Activated CD4-positive, alpha-beta T cell treated with anti-CD3 and anti-CD28 coated beads, Interleukin-2, amount 10 ng/mL, durations not matched to agents 24 days and 14 days (primary cell): ENCODE measurements at regions not wholly inside any gene's neighbourhood (a gene's known extent, or its start where the extent isn't known, plus 50 kb on each side); places are given as distances from the start of the nearest gene placed in this dataset.
"Not testable (repeated sequence)": the region's sequence is repeated elsewhere in the genome, so short reads cannot be mapped to it uniquely, and the experiment has no call there.

Experiments
- DNase-seq: peaks from one replicate; pipeline ENCODE4 v3.0.0; 2022
- H3K27ac Mint-ChIP-seq: one replicate; pipeline ENCODE4 v1.8.0; 2022; ENCODE audit warnings: mild to moderate bottlenecking, mixed read lengths
- H3K27me3 Mint-ChIP-seq: one replicate; pipeline ENCODE4 v1.8.0; 2022; ENCODE audit warnings: mixed read lengths
- H3K36me3 Mint-ChIP-seq: one replicate; pipeline ENCODE4 v1.8.0; 2022; ENCODE audit warnings: low read depth, mild to moderate bottlenecking, mixed read lengths
- H3K4me1 Mint-ChIP-seq: one replicate; pipeline ENCODE4 v1.8.0; 2021; ENCODE audit warnings: mixed read lengths
- H3K4me3 Mint-ChIP-seq: one replicate; pipeline ENCODE4 v1.8.0; 2022; ENCODE audit warnings: mild to moderate bottlenecking, moderate library complexity, mixed read lengths
- H3K9me3 Mint-ChIP-seq: one replicate; pipeline ENCODE4 v1.8.0; 2021; ENCODE audit warnings: mixed read lengths
- intact Hi-C: fragments of 100-400 bp; cut with micrococcal nuclease; formaldehyde crosslinking; loops from one replicate; pipeline ENCODE4 v1.15.1; 2023

DNA sequence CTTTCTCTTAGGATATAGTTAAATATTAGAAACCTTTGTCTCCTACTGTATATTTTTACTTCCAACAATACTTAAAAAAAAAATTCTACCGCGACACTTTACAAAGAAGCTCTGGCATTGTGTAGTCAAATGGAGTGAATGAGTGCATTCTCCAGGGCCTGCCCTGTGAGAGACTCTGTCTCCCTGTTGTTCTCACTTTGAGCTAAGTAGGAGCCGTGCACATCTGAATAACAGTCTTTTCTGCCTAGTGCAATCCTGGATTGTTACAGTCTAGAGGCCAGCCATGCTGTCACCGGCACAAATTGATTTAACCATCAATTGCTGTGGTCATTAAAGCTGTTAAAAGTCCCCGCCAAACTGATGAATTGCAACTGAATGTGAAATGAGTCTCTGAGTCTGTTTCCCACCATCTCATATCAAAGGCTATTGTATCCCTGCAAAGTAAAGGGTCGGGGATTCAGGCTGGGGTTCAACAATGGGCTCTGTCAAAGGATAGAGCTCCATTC, 156.0 kb downstream of the RFPL4B start:
- intact Hi-C loops, result no loop called here
- H3K36me3 Mint-ChIP-seq, result no peaks in the 10 kb centered on the region
- no peaks in the 10 kb centered on the region for H3K27me3 Mint-ChIP-seq
- no peak overlapping the region for H3K4me3 Mint-ChIP-seq
- H3K9me3 Mint-ChIP-seq, result no peaks in the 10 kb centered on the region
- no peak for DNase-seq
- H3K4me1 Mint-ChIP-seq, result no peaks in the 10 kb centered on the region
- no peak overlapping the region for H3K27ac Mint-ChIP-seq

DNA sequence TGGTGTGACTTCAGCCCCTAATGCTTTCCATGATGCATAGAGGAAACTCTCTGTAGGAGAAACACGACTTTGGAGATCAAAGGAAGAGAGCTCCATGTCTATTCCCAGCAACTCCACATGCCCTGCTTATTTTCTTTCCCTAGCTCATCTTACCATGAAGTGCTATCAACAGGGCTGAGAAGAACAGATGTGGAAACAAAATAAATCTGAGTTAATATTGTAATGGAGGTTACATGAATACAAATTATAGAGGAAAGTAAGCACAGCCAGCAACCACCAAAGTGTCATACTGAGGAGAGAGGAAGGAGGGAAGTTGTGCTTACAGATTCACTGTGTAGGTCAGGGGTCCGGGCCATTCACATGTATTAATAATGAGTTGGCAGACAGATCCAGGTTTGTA, 157.5 kb downstream of the RFPL4B start:
- Mint-ChIP-seq H3K27me3 (no peaks in the 10 kb centered on the region), H3K9me3 (no peaks in the 10 kb centered on the region), H3K27ac (no peak overlapping the region), H3K4me3 (no peak overlapping the region), H3K4me1 (no peaks in the 10 kb centered on the region), H3K36me3 (no peaks in the 10 kb centered on the region)
- no peak for DNase-seq
- intact Hi-C loops, result no loop called here

- Mint-ChIP-seq H3K27me3 (no peaks in the 10 kb centered on the region), H3K27ac (no peak overlapping the region), H3K4me1 (no peaks in the 10 kb centered on the region), H3K36me3 (no peaks in the 10 kb centered on the region), H3K4me3 (no peak overlapping the region), H3K9me3 (no peaks in the 10 kb centered on the region)
- intact Hi-C loops, result no loop called here
- DNase-seq, result no peak
Observed at GRCh38 chr6:112511441-112511840, 164.3 kb downstream of the RFPL4B start.

DNA sequence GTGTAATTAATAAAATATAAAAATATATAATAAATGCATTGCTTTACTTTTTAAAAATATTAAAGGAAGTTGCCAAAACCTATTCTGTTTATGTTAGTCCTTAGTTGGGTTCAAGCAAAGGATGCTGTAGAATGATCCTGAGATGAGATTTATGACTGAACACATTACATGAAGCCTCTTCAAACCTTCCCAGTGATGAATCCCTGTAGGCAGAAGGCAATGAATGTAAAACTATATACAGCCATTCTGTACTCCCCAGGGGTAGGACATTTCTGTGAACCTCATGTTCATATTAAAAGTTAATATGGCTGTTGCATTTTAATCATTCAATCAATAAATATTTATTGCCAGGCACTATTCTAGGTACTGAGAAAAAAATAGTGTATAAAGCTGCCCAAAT, 166.0 kb downstream of the RFPL4B start:
- intact Hi-C loops, result no loop called here
- no peak overlapping the region for H3K4me3 Mint-ChIP-seq

GRCh38 chr6:112522587-112522986, 175.5 kb downstream of the RFPL4B start:
- Mint-ChIP-seq H3K4me3 (no peak overlapping the region), H3K4me1 (no peaks in the 10 kb centered on the region), H3K36me3 (no peaks in the 10 kb centered on the region), H3K27ac (no peak overlapping the region), H3K9me3 (no peaks in the 10 kb centered on the region), H3K27me3 (no peaks in the 10 kb centered on the region)
- intact Hi-C loops, result no loop called here
- DNase-seq, result no peak

More for the DNA sequence above, 166.0 kb downstream of the RFPL4B start:
- Mint-ChIP-seq H3K36me3 (no peaks in the 10 kb centered on the region), H3K27ac (no peak overlapping the region), H3K27me3 (no peaks in the 10 kb centered on the region), H3K4me1 (no peaks in the 10 kb centered on the region), H3K9me3 (no peaks in the 10 kb centered on the region)
- no peak for DNase-seq

DNA sequence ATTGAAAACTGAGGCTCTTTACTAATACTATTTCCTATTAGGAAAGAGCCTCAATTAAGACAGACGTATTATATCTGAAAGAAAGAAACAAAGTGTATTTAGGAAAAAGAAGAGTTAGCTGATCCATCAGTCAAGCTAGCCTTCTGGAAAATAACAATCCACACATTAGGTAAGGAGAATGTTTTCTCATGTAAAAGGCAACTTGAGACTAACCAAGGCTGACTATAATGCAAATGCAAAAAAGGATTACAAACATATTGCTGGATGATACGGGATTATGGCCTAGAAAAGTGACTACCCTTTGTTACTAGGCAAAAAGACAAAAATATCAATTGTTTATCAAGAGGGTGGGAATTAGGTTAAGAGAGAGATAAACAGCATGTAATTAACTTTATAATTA, 176.9 kb downstream of the RFPL4B start:
- H3K27me3 Mint-ChIP-seq, result no peaks in the 10 kb centered on the region
- H3K9me3 Mint-ChIP-seq, result no peaks in the 10 kb centered on the region
- no peak for DNase-seq
- intact Hi-C loops, result no loop called here
- no peak overlapping the region for H3K27ac Mint-ChIP-seq
- H3K36me3 Mint-ChIP-seq, result no peaks in the 10 kb centered on the region
- no peak overlapping the region for H3K4me3 Mint-ChIP-seq
- no peaks in the 10 kb centered on the region for H3K4me1 Mint-ChIP-seq

GRCh38 chr6:112525749-112526148, 178.6 kb downstream of the RFPL4B start:
- intact Hi-C loops, result no loop called here
- Mint-ChIP-seq H3K36me3 (no peaks in the 10 kb centered on the region), H3K4me3 (no peak overlapping the region), H3K4me1 (no peaks in the 10 kb centered on the region), H3K27me3 (no peaks in the 10 kb centered on the region), H3K27ac (no peak overlapping the region), H3K9me3 (no peaks in the 10 kb centered on the region)
- DNase-seq, result no peak

- no peaks in the 10 kb centered on the region for H3K36me3 Mint-ChIP-seq
- H3K27ac Mint-ChIP-seq, result no peak overlapping the region
- H3K4me3 Mint-ChIP-seq, result no peak overlapping the region
- no peak for DNase-seq
- intact Hi-C loops, result no loop called here
- H3K27me3 Mint-ChIP-seq, result no peaks in the 10 kb centered on the region
- H3K9me3 Mint-ChIP-seq, result no peaks in the 10 kb centered on the region
- no peaks in the 10 kb centered on the region for H3K4me1 Mint-ChIP-seq
Observed at GRCh38 chr6:112526594-112526993, 179.5 kb downstream of the RFPL4B start.

GRCh38 chr6:112528306-112528705, 181.2 kb downstream of the RFPL4B start:
- H3K27me3 Mint-ChIP-seq, H3K27ac Mint-ChIP-seq, H3K36me3 Mint-ChIP-seq, intact Hi-C loops, H3K4me1 Mint-ChIP-seq, DNase-seq, H3K9me3 Mint-ChIP-seq, H3K4me3 Mint-ChIP-seq: not testable (repeated sequence)

DNA sequence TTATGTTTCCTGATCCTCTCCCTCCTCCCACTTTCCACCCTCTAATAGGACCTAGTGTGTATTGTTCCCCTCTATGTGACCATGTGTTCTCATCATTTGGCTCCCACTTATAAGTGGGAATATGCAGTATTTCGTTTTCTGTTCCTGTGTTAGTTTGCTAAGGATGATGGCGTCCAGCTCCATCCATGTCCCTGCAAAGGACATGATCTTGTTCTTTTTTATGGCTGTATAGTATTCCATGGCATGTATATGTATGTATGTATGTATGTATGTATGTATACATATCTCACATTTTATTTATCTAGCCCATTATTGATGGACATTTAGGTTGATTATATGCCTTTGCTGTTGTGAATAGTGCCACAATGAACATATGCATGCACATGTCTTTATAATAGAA, 188.7 kb downstream of the RFPL4B start:
- Mint-ChIP-seq H3K27ac (no peak overlapping the region), H3K4me1 (no peaks in the 10 kb centered on the region), H3K36me3 (no peaks in the 10 kb centered on the region), H3K4me3 (no peak overlapping the region), H3K9me3 (peaks cover 3% of the 10 kb centered on the region), H3K27me3 (no peaks in the 10 kb centered on the region)
- DNase-seq, result no peak
- intact Hi-C loops, result no loop called here

GRCh38 chr6:112539355-112539754, 192.2 kb downstream of the RFPL4B start:
- H3K4me3 Mint-ChIP-seq, result no peak overlapping the region
- peaks cover 12% of the 10 kb centered on the region for H3K9me3 Mint-ChIP-seq
- intact Hi-C loops, result no loop called here
- no peaks in the 10 kb centered on the region for H3K4me1 Mint-ChIP-seq
- no peaks in the 10 kb centered on the region for H3K36me3 Mint-ChIP-seq
- no peak overlapping the region for H3K27ac Mint-ChIP-seq
- DNase-seq, result no peak
- H3K27me3 Mint-ChIP-seq, result no peaks in the 10 kb centered on the region

DNA sequence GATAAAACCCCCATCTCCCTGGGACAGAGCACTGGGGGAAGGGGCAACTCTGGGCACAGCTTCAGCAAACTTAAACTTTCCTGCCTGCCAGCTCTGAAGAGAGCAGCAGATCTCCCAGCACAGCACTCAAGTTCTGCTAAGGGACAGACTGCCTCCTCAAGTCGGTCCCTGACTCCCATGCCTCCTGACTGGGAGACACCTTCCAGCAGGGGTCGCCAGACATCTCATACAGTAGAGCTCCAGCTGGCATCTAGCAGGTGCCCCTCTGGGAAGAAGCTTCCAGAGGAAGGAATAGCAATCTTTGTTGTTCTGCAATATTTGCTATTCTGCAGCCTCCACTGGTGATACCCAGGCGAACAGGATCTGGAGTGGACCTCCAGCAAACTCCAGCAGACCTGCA, 194.7 kb downstream of the RFPL4B start:
- H3K27me3 Mint-ChIP-seq, DNase-seq, H3K4me3 Mint-ChIP-seq, H3K4me1 Mint-ChIP-seq, intact Hi-C loops, H3K9me3 Mint-ChIP-seq, H3K27ac Mint-ChIP-seq, H3K36me3 Mint-ChIP-seq: not testable (repeated sequence)

DNA sequence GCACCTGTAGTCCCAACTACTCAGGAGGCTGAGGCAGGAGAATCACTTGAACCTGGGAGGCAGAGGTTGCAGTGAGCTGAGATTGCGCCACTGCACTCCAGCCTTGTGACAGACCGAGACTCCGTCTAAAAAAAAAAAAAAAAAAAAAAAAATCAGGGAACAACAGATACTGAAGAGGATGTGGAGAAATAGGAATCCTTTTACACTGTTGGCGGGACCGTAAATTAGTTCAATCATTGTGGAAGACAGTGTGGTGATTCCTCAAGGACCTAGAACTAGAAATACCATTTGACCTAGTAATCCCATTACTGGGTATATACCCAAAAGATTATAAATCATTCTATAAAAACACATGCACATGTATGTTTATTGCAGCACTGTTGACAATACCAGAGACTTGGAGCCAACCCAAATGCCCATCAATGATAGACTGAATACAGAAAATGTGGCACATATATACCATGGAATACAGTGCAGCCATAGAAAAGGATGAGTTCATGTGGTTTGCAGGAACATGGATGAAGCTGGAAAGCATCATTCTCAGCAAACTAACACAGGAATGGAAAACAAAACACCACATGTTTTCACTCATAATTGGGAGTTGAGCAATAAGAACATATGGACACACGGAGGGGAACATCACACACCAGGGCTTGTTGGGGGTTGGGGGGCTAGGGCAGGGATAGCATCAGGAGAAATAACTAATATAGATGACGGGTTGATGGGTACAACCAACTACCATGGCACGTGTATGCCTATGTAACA, 200.4 kb downstream of the RFPL4B start:
- H3K4me1 Mint-ChIP-seq, DNase-seq, H3K4me3 Mint-ChIP-seq, H3K27ac Mint-ChIP-seq, H3K27me3 Mint-ChIP-seq, intact Hi-C loops, H3K36me3 Mint-ChIP-seq: not testable (repeated sequence)
- H3K9me3 Mint-ChIP-seq, result peaks cover 12% of the 10 kb centered on the region

DNA sequence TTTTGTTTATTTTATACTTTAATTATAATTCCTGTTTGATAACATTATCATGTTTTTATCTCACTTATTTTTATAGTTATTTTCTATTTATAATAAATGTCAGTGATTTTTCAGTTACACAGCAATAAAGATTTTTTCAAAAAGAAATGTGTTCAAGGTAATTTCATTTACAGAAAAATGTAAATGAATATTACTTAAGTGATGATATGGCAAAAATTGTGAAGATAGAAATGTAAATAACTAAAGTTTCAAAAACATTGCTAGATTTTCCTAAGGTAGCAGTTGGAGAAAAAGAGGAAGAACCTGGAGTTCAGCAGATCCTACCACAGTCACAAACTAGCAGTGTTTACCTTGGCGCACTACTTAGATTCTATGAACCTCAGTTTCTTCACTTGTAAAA, 202.6 kb downstream of the RFPL4B start:
- Mint-ChIP-seq H3K9me3 (peaks cover 5% of the 10 kb centered on the region), H3K4me1 (no peaks in the 10 kb centered on the region), H3K36me3 (no peaks in the 10 kb centered on the region), H3K27ac (no peak overlapping the region), H3K4me3 (no peak overlapping the region), H3K27me3 (no peaks in the 10 kb centered on the region)
- no peak for DNase-seq
- intact Hi-C loops, result no loop called here

DNA sequence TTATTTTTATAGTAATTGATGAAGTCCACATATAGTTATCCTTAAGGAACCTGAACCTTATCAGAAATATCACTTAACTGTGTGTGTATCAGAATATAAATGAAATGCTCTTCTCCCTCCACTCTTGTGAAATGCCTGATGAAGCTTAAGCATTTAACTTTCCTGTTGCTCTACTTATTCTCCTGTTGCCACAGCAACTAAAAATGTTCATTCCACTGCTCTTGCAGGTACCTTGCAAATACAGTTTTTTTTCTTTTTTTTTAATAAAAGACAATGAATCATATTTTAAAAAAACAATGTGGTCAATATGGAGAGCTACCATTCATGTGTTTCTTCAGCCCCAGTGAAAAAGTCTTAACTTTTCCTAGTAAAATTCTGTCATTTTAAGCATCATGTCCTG, 210.3 kb downstream of the RFPL4B start:
- no peaks in the 10 kb centered on the region for H3K4me1 Mint-ChIP-seq
- DNase-seq, result no peak
- H3K9me3 Mint-ChIP-seq, result no peaks in the 10 kb centered on the region
- H3K36me3 Mint-ChIP-seq, result no peaks in the 10 kb centered on the region
- intact Hi-C loops, result no loop called here
- no peak overlapping the region for H3K4me3 Mint-ChIP-seq
- H3K27me3 Mint-ChIP-seq, result no peaks in the 10 kb centered on the region
- H3K27ac Mint-ChIP-seq, result no peak overlapping the region
